Esophagus squamous epithelium (tissue), 4 donors: ENCODE measurements at regions not wholly inside any gene's neighbourhood (a gene's known extent, or its start where the extent isn't known, plus 50 kb on each side); places are given as distances from the start of the nearest gene placed in this dataset.
"Not testable (repeated sequence)": the region's sequence is repeated elsewhere in the genome, so short reads cannot be mapped to it uniquely, and the experiment has no call there.

Experiments used
- CTCF ChIP-seq, 6 experiments: fragments of 450-650 bp in 4 of 6; fragments of 200-600 bp in 2 of 6; sonication (generic) in 2 of 6; IDR thresholded peaks; one replicate each; pipeline ENCODE4 v1.5.1; 2016 to 2019; ENCODE audit warnings: antibody characterized with exemption in 6 of 6, mild to moderate bottlenecking in 4 of 6, moderate library complexity in 4 of 6
- POLR2A ChIP-seq, 4 donors: fragments of 450-650 bp; IDR thresholded peaks; one replicate each; pipeline ENCODE4 v1.6.1; 2017; ENCODE audit warnings: antibody characterized with exemption in 4 of 4, mild to moderate bottlenecking in 4 of 4, moderate library complexity in 3 of 4

- TF ChIP-seq CTCF, POLR2A (IDR thresholded peaks at IDR 0.05): not testable (repeated sequence)
Observed at GRCh38 chr3:144506375-144506774, 534.8 kb downstream of the DIPK2A start.
